ENCODE measurements at regions not wholly inside any gene's neighbourhood (a gene's known extent, or its start where the extent isn't known, plus 50 kb on each side); places are given as distances from the start of the nearest gene placed in this dataset.
A peak's percentile ranks its signal among the peaks of the same experiment; 100 is the strongest.

DNA sequence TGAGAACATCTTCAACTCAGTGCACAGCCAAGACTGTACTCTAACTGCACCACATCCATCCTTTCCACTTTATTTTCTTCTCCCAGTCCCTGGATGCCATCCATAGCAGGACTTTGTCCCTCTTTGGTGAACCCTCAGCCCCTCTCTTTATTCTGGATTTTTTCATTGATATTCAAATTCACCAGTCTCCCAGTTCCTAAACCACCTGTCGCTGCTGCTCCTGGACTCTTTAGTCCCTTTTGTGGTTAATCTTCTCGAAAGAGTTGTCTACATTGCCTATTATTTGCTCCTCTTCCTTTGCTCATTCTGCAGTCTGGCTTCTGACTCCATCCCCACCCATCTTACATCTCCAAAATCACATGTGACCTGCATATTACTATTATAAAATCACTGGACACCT lies 59.4 kb upstream of the ZSWIM6 start:
- no peaks in the 10 kb centered on the region for H3K9me3 Mint-ChIP-seq
- no peak for ATAC-seq

DNA sequence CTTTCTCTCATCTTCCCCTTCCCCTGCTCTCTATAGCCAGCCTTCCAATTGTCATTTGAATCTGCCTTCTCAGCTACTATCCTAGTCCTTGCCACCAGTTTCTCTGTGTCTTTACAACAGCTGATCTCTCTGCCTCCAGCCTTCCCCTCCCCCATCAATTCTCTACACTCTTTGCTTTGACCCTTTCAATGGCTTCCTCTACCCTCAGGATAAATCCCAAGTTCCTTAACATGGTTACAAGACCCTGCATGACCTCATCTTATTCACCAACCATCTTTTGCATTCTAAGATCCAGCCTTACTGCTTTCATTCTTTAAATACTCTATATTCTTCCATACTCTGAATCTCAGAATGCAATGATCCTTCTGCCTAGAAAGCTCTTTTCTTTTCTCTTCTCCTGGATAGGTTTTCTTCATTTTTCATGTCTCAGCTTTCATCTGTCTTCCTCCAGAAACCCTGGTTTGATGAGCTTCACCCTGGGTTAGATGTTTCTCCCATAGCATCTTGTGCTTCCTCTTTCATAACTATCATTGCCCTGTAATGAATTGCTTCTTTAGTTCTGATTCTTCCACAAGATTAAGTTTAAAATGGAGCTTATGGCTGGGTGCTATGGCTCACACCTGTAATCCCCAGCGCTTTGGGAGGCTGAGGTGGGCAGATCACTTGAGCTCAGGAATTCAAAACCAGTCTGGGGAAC lies 58.6 kb upstream of the ZSWIM6 start:
- H3K4me3 Mint-ChIP-seq = no peak overlapping the region
- no peak overlapping the region for H3K27ac Mint-ChIP-seq
- H3K36me3 Mint-ChIP-seq = no peaks in the 10 kb centered on the region
- DNase-seq (ENCODE audit: low spot score) (no peak), ATAC-seq (no peak)
- H3K27me3 Mint-ChIP-seq = peaks cover 5 to 6% of the 10 kb centered on the region in 2 donors
- peaks cover 17 to 20% of the 10 kb centered on the region in 2 donors for H3K4me1 Mint-ChIP-seq (ENCODE audit: low read depth in 2 of 2)
- no peaks in the 10 kb centered on the region for H3K9me3 Mint-ChIP-seq

More for the DNA sequence above, 59.4 kb upstream of the ZSWIM6 start:
- Mint-ChIP-seq H3K36me3 (no peaks in the 10 kb centered on the region), H3K27me3 (peaks cover 5 to 9% of the 10 kb centered on the region in 2 donors), H3K27ac (no peak overlapping the region), H3K4me1 (ENCODE audit: low read depth in 2 of 2) (peaks cover 17 to 20% of the 10 kb centered on the region in 2 donors), H3K4me3 (no peak overlapping the region)
- DNase-seq (ENCODE audit: low spot score) = no peak

DNA sequence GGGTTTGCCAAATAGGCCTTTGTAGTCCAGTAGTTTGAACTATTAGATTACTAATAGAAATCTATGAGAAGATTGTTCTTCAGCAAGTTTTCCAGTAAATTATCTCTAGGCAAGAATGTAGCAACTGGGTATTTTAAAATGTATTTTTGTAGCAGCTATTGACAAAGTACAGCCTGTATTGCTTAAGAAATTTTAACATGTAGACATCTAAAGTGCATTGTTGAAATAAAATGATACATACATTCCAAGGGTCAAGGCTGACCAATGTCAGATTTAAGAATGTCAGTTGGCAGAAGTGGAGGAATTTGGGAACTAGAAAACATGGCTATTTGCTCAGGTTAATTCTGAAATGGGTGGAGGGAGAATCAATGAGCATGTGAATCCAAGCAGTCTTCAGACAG lies 57.5 kb upstream of the ZSWIM6 start:
- H3K4me1 Mint-ChIP-seq (ENCODE audit: low read depth in 2 of 2) = peaks cover 17 to 20% of the 10 kb centered on the region in 2 donors
- no peaks in the 10 kb centered on the region for H3K9me3 Mint-ChIP-seq
- H3K27ac Mint-ChIP-seq = no peak overlapping the region
- H3K27me3 Mint-ChIP-seq = peaks cover 0 to 3% of the 10 kb centered on the region in 2 donors
- no peaks in the 10 kb centered on the region for H3K36me3 Mint-ChIP-seq
- DNase-seq (ENCODE audit: low spot score) (no peak), ATAC-seq (no peak)
- no peak overlapping the region for H3K4me3 Mint-ChIP-seq

DNA sequence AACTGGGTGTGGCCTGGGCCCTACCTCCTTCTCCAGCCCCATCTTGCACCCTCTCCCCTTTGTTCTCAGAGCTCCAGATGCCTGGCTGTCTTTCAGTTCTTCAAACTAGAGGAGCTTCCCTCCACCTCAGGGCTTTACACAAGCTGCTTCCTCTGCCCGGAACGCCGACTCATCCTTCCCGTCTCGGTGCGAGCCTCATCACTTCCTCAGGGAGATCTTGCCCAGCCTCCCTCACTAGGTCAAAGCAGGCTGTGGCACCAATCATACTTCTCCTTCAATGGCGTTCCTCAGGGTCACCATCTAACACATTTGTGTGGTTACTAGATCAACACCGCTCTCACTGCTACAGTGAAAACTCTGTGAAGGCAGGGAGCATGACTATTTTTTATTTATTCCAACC lies 56.2 kb upstream of the ZSWIM6 start:
- H3K4me1 Mint-ChIP-seq (ENCODE audit: low read depth in 2 of 2) = peaks cover 17 to 20% of the 10 kb centered on the region in 2 donors

DNA sequence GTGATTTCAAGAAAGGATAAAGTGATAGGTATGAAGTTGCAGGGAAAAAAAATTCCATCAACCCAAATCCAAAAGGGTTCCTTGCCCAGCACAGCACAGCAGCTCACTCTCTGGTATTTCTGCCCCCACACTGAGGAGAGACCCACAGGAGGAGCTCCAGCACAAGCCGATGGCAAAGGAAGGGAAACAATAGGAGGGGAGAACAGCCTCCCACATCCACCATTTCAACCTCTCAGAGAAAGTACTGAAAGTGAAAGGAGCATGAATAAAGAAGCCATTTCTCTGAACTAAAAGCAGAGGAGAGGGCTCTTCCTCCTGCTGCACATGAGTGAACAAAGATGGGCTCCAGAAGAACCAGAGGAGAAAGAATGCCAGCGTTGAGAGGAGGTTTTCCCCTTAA lies 54.9 kb upstream of the ZSWIM6 start:
- H3K27ac Mint-ChIP-seq = peak overlapping the region in 1 of 2 donors; percentile 13
- peaks cover 0 to 3% of the 10 kb centered on the region in 2 donors for H3K27me3 Mint-ChIP-seq
- ATAC-seq (no peak), DNase-seq (ENCODE audit: low spot score) (no peak)
- H3K36me3 Mint-ChIP-seq = no peaks in the 10 kb centered on the region
- peaks cover 17 to 20% of the 10 kb centered on the region in 2 donors for H3K4me1 Mint-ChIP-seq (ENCODE audit: low read depth in 2 of 2)
- H3K9me3 Mint-ChIP-seq = no peaks in the 10 kb centered on the region
- H3K4me3 Mint-ChIP-seq = peak overlapping the region; percentile 10

More for the DNA sequence above, 56.2 kb upstream of the ZSWIM6 start:
- ATAC-seq (peak; percentile 64 to 79), DNase-seq (ENCODE audit: low spot score) (peak; percentile 72)
- H3K36me3 Mint-ChIP-seq = no peaks in the 10 kb centered on the region
- H3K27ac Mint-ChIP-seq = peak overlapping the region in 1 of 2 donors; percentile 37
- H3K27me3 Mint-ChIP-seq = peaks cover 0 to 3% of the 10 kb centered on the region in 2 donors
- peak overlapping the region; percentile 70 for H3K4me3 Mint-ChIP-seq
- H3K9me3 Mint-ChIP-seq = no peaks in the 10 kb centered on the region

DNA sequence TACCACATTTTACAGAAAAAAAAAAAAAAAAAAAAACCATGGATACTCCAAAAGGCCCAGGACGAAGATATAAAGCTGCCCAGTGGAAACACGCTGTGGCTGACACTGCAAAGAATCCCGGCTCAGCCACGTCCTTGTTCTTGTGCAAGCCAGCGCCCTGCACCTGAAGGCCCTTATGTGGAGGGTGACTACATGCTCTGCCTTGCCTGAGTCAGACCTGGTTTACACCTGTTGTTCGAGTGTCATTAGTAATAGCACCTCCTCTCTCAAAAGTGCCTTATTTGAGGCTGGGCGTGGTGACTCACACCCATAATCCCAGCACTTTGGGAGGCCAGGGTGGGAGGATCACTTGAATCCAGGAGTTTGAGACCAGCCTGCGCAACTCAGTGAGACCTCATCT lies 54.3 kb upstream of the ZSWIM6 start:
- ATAC-seq = no peak
- no peak overlapping the region for H3K27ac Mint-ChIP-seq
- peaks cover 0 to 3% of the 10 kb centered on the region in 2 donors for H3K27me3 Mint-ChIP-seq
- peaks cover 17 to 20% of the 10 kb centered on the region in 2 donors for H3K4me1 Mint-ChIP-seq (ENCODE audit: low read depth in 2 of 2)
- no peak overlapping the region for H3K4me3 Mint-ChIP-seq
- H3K9me3 Mint-ChIP-seq = no peaks in the 10 kb centered on the region
- no peaks in the 10 kb centered on the region for H3K36me3 Mint-ChIP-seq
- DNase-seq (ENCODE audit: low spot score) = no peak

DNA sequence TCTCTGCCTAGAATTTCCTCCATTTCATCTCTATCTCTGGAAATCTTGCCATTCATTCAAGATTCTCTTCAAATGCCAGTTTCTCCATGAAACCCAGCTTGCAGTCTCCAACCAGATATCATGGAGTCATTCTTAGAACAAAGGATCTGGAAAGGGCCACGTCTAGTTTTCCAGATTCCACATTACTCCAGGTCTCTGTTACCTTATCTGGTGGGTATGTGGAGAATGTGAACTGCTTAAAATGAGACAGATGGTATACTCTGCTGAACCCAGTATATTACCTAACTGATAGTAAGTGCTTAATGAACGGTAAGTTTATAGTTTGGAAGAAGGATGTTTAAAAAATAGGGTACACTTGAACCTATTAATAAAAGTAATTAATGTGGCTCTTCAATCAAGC lies 52.3 kb upstream of the ZSWIM6 start:
- no peak for DNase-seq (ENCODE audit: low spot score)
- Mint-ChIP-seq H3K27me3 (peaks cover 0 to 3% of the 10 kb centered on the region in 2 donors), H3K4me3 (no peak overlapping the region), H3K9me3 (no peaks in the 10 kb centered on the region), H3K27ac (no peak overlapping the region), H3K36me3 (no peaks in the 10 kb centered on the region), H3K4me1 (ENCODE audit: low read depth in 2 of 2) (peaks cover 17 to 20% of the 10 kb centered on the region in 2 donors)
- no peak for ATAC-seq

DNA sequence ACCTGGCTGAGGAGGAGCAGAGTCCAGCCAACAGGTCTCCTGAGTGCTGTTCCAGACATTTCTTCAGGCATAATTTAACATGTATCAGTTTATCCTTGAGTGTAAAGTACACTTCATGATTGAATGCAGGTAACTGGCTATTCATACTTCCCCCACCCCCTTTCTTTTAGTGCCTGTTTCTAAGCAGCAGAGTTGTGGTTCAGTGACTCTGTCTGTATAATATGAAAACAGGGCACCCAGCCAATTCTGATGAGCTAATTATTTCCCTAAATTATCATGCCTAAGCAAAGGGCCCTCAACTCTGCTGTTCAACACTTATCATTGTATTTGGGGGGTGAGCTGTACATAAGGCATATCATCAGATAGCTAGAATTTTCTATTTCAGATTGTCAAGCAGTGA lies 51.9 kb upstream of the ZSWIM6 start:
- DNase-seq (ENCODE audit: low spot score) (no peak), ATAC-seq (no peak)
- Mint-ChIP-seq H3K9me3 (no peaks in the 10 kb centered on the region), H3K27me3 (peaks cover 0 to 3% of the 10 kb centered on the region in 2 donors), H3K36me3 (no peaks in the 10 kb centered on the region), H3K27ac (no peak overlapping the region), H3K4me3 (no peak overlapping the region), H3K4me1 (ENCODE audit: low read depth in 2 of 2) (peaks cover 16 to 19% of the 10 kb centered on the region in 2 donors)

DNA sequence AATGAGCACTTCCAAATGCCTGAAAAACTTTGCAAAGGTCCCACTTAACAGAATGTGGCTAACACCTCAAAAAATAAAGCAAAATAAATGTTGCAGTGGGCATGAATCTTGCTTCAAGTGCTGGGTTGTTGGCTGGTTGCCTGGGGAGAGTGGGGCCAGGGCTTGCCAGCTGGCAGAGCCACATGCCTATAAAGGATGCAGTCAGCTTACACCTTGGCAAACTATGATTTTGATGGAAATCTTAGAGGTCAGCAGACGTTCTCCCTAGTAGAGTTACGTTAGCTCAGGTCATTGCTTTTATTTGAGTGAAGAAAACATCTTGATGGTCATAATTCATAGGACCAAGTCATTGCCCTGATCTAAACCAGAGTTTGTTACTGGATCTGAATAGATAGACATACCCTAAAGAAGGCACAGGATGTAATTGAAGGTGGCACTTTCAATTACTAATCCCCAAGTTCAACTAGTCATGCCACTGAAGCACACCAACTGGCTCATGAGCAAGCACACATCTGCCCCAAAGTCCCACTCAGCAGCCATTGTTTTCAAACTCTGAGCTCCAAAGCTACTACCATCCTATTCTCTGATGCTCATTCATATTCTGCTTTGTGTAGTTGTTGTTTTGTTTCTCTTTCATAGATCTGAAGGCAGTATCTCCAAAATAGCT lies 51.2 kb upstream of the ZSWIM6 start:
- no peak overlapping the region for H3K27ac Mint-ChIP-seq
- DNase-seq (ENCODE audit: low spot score) = no peak

DNA sequence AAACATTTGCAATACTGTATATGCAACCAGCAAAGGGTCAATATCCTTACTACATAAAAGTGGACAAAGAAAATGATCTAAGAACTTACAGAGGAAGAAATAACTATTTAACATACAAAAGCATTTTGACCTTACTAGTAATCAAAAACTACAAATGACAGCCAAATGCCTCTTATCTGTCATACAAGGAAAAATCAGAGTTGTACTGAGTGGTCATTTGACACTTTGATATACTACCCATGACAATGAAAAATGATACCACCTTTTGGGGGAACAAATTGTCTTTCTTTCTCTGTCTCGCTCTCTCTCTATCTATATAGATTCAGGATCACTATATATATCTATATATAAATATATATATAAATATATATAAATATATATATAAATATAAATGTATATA lies 50.4 kb upstream of the ZSWIM6 start:
- peaks cover 7 to 9% of the 10 kb centered on the region in 2 donors for H3K4me1 Mint-ChIP-seq (ENCODE audit: low read depth in 2 of 2)
- H3K27me3 Mint-ChIP-seq = no peaks in the 10 kb centered on the region
- H3K36me3 Mint-ChIP-seq = no peaks in the 10 kb centered on the region
- H3K4me3 Mint-ChIP-seq = no peak overlapping the region
- DNase-seq (ENCODE audit: low spot score) = no peak
- no peaks in the 10 kb centered on the region for H3K9me3 Mint-ChIP-seq
- ATAC-seq = no peak
- H3K27ac Mint-ChIP-seq = no peak overlapping the region

More for the DNA sequence above, 51.2 kb upstream of the ZSWIM6 start:
- ATAC-seq = peak; percentile 58 to 64
- no peak overlapping the region for H3K4me3 Mint-ChIP-seq
- peaks cover 9 to 12% of the 10 kb centered on the region in 2 donors for H3K4me1 Mint-ChIP-seq (ENCODE audit: low read depth in 2 of 2)
- peaks cover 0 to 1% of the 10 kb centered on the region in 2 donors for H3K27me3 Mint-ChIP-seq
- no peaks in the 10 kb centered on the region for H3K36me3 Mint-ChIP-seq
- H3K9me3 Mint-ChIP-seq = no peaks in the 10 kb centered on the region

All from natural killer cell treated with Interleukin-12 subunit alpha and Interleukin-12 subunit beta and Interleukin-15 and Interleukin-18, amount 100 ng/mL, for 72 hours (primary cell).